Lung (tissue), 11 donors: ENCODE measurements at regions not wholly inside any gene's neighbourhood (a gene's known extent, or its start where the extent isn't known, plus 50 kb on each side); places are given as distances from the start of the nearest gene placed in this dataset.

ENCODE experiments used
- ATAC-seq: fragments of 200-7000 bp; cut with Tn5 transposase; one replicate; pipeline ENCODE4 v1.9.1; 2020; ENCODE audit warnings: moderate number of reproducible peaks; ENCODE audit not compliant: insufficient read depth, low FRiP score
- DNase-seq, 3 donors: peaks; one replicate each; pipeline ENCODE4 v3.0.0-alpha.2; 2013 to 2017
- H3K27ac ChIP-seq, 2 donors: one replicate each; pipeline ENCODE4 v1.5.1; 2013; ENCODE audit warnings: mild to moderate bottlenecking in 2 of 2, moderate library complexity in 2 of 2, control low read depth in 1 of 2, inconsistent platforms in 1 of 2, low read depth in 1 of 2, low read length in 1 of 2
- H3K27me3 ChIP-seq, 3 donors: one replicate each; pipeline ENCODE4 v1.5.1; 2013; ENCODE audit warnings: low read length in 2 of 3; ENCODE audit not compliant: control insufficient read depth in 3 of 3, insufficient read depth in 3 of 3
- H3K36me3 ChIP-seq, 4 donors: one replicate each; pipeline ENCODE4 v1.5.1; 2013; ENCODE audit warnings: low read length in 4 of 4, mild to moderate bottlenecking in 1 of 4, moderate library complexity in 1 of 4; ENCODE audit not compliant: control insufficient read depth in 4 of 4, insufficient read depth in 4 of 4
- H3K4me1 ChIP-seq, 5 donors: one replicate each; pipeline ENCODE4 v1.5.1; 2013; ENCODE audit warnings: low read length in 5 of 5, mild to moderate bottlenecking in 2 of 5, moderate library complexity in 1 of 5; ENCODE audit not compliant: control insufficient read depth in 5 of 5, insufficient read depth in 5 of 5
- H3K4me3 ChIP-seq: one replicate; pipeline ENCODE4 v1.5.1; 2013; ENCODE audit warnings: mild to moderate bottlenecking, control low read depth, moderate library complexity
- H3K9ac ChIP-seq, 2 donors: one replicate each; pipeline ENCODE4 v1.5.1; 2013; ENCODE audit warnings: low read length in 2 of 2, control low read depth in 1 of 2; ENCODE audit not compliant: insufficient read depth in 1 of 2
- H3K9me3 ChIP-seq, 4 donors: one replicate each; pipeline ENCODE4 v1.5.1; 2013; ENCODE audit warnings: low read length in 3 of 4, mild to moderate bottlenecking in 1 of 4, moderate library complexity in 1 of 4; ENCODE audit not compliant: control insufficient read depth in 4 of 4, insufficient read depth in 3 of 4
- WGBS, 2 donors: extraction: QIAGEN DNeasy Blood & Tissue Kit; methylation state at CpG; one replicate each; pipeline ENCODE4 v1.1.7; 2013; 5-methylcytosine and 5-hydroxymethylcytosine counted together
- TF ChIP-seq, protein P1 (sequence below): IDR thresholded peaks from 2 replicates; pipeline ENCODE4 v1.5.1; 2012; ENCODE audit warnings: mild to moderate bottlenecking; ENCODE audit errors: control extremely low read depth, extremely low read depth
- donor health status: control.
- donor health status: control.
- donor health status: Bipolar disorder and iron deficiency.
- donor health status: healthy.
- donor health status: DM: yes; HTN: yes; CAD: no.

- ATAC-seq (no peak), DNase-seq (no peak)
- Histone ChIP-seq H3K36me3 (no peaks in the 10 kb centered on the region), H3K4me3 (no peak overlapping the region), H3K27ac (no peak overlapping the region), H3K9ac (no peak overlapping the region), H3K27me3 (no peaks in the 10 kb centered on the region), H3K4me1 (no peaks in the 10 kb centered on the region), H3K9me3 (peaks cover 0 to 4% (median 0%) of the 10 kb centered on the region in 4 donors)
- TF ChIP-seq, protein P1, sequence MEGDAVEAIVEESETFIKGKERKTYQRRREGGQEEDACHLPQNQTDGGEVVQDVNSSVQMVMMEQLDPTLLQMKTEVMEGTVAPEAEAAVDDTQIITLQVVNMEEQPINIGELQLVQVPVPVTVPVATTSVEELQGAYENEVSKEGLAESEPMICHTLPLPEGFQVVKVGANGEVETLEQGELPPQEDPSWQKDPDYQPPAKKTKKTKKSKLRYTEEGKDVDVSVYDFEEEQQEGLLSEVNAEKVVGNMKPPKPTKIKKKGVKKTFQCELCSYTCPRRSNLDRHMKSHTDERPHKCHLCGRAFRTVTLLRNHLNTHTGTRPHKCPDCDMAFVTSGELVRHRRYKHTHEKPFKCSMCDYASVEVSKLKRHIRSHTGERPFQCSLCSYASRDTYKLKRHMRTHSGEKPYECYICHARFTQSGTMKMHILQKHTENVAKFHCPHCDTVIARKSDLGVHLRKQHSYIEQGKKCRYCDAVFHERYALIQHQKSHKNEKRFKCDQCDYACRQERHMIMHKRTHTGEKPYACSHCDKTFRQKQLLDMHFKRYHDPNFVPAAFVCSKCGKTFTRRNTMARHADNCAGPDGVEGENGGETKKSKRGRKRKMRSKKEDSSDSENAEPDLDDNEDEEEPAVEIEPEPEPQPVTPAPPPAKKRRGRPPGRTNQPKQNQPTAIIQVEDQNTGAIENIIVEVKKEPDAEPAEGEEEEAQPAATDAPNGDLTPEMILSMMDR: no peak
- 93 to 94% methylated on average over 37 of the region's 37 CpGs for WGBS, 2 donors
Observed at GRCh38 chr11:107176148-107177105, 158.2 kb upstream of the GUCY1A2 start.

DNA sequence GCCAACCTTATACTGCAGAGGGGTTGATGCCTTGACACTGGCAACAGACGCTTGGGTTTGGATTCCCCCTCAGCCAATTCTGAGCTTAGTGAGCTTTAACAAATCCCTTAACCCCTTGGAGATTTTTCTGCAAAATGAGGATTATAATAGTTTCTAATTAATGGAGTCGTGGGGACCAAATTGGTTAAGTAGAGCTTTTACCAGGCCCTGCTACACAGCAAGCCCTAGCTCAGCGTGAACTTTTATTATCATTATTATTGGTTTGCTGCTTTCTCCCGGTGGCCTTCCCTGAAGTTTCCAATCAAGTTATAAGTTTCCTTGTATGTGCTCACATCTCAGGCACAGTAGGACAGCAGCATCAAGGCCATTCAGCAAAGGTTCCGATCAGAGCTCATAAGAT, 156.6 kb upstream of the GUCY1A2 start:
- no peaks in the 10 kb centered on the region for H3K4me1 ChIP-seq
- DNase-seq (no peak), ATAC-seq (no peak)
- no peak overlapping the region for H3K4me3 ChIP-seq
- no peak overlapping the region for H3K27ac ChIP-seq
- H3K27me3 ChIP-seq: no peaks in the 10 kb centered on the region
- peaks cover 0 to 4% (median 0%) of the 10 kb centered on the region in 4 donors for H3K9me3 ChIP-seq
- 86 to 88% methylated on average over 5 of the region's 5 CpGs for WGBS, 2 donors
- TF ChIP-seq, protein P1: no peak
- H3K9ac ChIP-seq: no peak overlapping the region
- H3K36me3 ChIP-seq: no peaks in the 10 kb centered on the region

GRCh38 chr11:107172996-107173395, 154.7 kb upstream of the GUCY1A2 start:
- ATAC-seq (no peak), DNase-seq (no peak)
- Histone ChIP-seq H3K4me1 (no peaks in the 10 kb centered on the region), H3K4me3 (no peak overlapping the region), H3K36me3 (no peaks in the 10 kb centered on the region), H3K27me3 (no peaks in the 10 kb centered on the region), H3K27ac (no peak overlapping the region), H3K9me3 (peaks cover 0 to 6% (median 0%) of the 10 kb centered on the region in 4 donors), H3K9ac (no peak overlapping the region)
- TF ChIP-seq, protein P1: no peak
- WGBS, 2 donors: 46 to 56% methylated on average over 2 of the region's 2 CpGs
